ENCODE measurements at regions not wholly inside any gene's neighbourhood (a gene's known extent, or its start where the extent isn't known, plus 50 kb on each side); places are given as distances from the start of the nearest gene placed in this dataset.

DNA sequence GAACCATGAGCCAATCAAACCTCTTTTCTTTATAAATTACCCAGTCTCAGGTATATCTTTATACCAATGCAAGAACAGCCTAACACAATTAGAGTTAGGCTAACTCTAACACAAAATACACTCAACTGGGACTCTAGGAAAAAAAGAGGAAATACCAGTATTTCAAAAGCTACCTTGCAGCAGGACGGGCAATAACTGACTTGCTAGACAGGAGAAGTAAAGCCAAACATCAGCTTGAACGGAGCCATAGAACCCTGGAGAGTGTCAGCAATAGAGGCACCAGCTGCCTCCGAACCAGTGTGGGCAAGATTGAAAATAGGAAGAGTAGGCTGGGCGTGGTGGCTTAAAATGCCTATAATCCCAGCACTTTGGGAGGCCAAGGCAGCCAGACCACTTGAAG is 162.0 kb upstream of the SOX4 start:
- H3K27ac ChIP-seq = no peak overlapping the region
- no peaks in the 10 kb centered on the region for H3K4me1 ChIP-seq (ENCODE audit: insufficient read depth)
- no peaks in the 10 kb centered on the region for H3K36me3 ChIP-seq (ENCODE audit: low read depth)
- no peaks in the 10 kb centered on the region for H3K9me2 ChIP-seq (ENCODE audit: insufficient read depth)
- no peak overlapping the region for H3K4me3 ChIP-seq
- H4K20me1 ChIP-seq (ENCODE audit: insufficient read depth) = no peaks in the 10 kb centered on the region
- no peak overlapping the region for H2AFZ ChIP-seq
- H3K9me3 ChIP-seq (ENCODE audit: low read depth) = no peaks in the 10 kb centered on the region
- TF ChIP-seq EZH2 (IDR thresholded peaks at IDR 0.05; ENCODE audit: insufficient read depth, poor library complexity, severe bottlenecking) (no peak), EZH2phosphoT487 (IDR thresholded peaks at IDR 0.05; ENCODE audit: insufficient read depth, low read depth) (no peak)
- no peaks in the 10 kb centered on the region for H3K27me3 ChIP-seq (replicated peaks; ENCODE audit: insufficient read depth)
- no peak overlapping the region for H3K4me2 ChIP-seq (ENCODE audit: unreplicated experiment)
- no peak overlapping the region for H3K9ac ChIP-seq
- in situ Hi-C loops (cut with MboI) = no loop called here
- no peaks in the 10 kb centered on the region for H3F3A ChIP-seq (ENCODE audit: insufficient read depth)
- WGBS, 2 experiments (ENCODE audit: low coverage in 1 of 2, low lambda C conversion rate in 2 of 2, missing lambda C conversion rate in 2 of 2) = 59 to 61% methylated on average over 4 of the region's 4 CpGs
- DNase-seq = no peak
- no peaks in the 10 kb centered on the region for H3K79me2 ChIP-seq (ENCODE audit: insufficient read depth)

DNA sequence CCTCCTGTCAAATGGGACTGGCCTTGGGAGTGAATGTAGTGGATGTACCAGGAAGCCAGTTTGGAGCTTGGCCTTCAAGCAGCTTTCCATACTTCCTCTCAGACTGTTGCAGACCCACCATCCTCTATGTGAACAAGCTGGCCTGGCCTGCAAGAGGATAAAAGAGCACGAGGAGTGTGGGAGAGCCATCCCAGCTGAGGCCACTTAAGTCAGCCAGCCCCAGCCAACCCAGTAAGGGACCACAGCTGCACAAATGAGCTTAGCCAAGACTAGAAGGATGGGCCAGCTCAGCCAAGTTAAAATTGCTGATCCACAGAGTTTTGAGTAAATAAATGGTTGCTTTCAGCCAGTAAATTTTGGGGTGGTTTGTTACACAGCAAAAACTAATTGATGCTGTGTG is 156.9 kb upstream of the SOX4 start:
- Histone ChIP-seq H3K9me2 (ENCODE audit: insufficient read depth) (no peaks in the 10 kb centered on the region), H2AFZ (no peak overlapping the region), H3K9me3 (ENCODE audit: low read depth) (no peaks in the 10 kb centered on the region), H3F3A (ENCODE audit: insufficient read depth) (no peaks in the 10 kb centered on the region), H3K27ac (no peak overlapping the region), H3K4me1 (ENCODE audit: insufficient read depth) (no peaks in the 10 kb centered on the region), H3K9ac (no peak overlapping the region), H3K4me2 (ENCODE audit: unreplicated experiment) (no peak overlapping the region), H3K79me2 (ENCODE audit: insufficient read depth) (no peaks in the 10 kb centered on the region), H3K27me3 (replicated peaks; ENCODE audit: insufficient read depth) (no peaks in the 10 kb centered on the region), H4K20me1 (ENCODE audit: insufficient read depth) (no peaks in the 10 kb centered on the region), H3K36me3 (ENCODE audit: low read depth) (no peaks in the 10 kb centered on the region), H3K4me3 (no peak overlapping the region)
- TF ChIP-seq EZH2 (IDR thresholded peaks at IDR 0.05; ENCODE audit: insufficient read depth, poor library complexity, severe bottlenecking) (no peak), EZH2phosphoT487 (IDR thresholded peaks at IDR 0.05; ENCODE audit: insufficient read depth, low read depth) (no peak)
- 13 to 23% methylated on average over 1 of the region's 1 CpG for WGBS, 2 experiments (ENCODE audit: low coverage in 1 of 2, low lambda C conversion rate in 2 of 2, missing lambda C conversion rate in 2 of 2)
- DNase-seq = no peak
- in situ Hi-C loops (cut with MboI) = no loop called here

DNA sequence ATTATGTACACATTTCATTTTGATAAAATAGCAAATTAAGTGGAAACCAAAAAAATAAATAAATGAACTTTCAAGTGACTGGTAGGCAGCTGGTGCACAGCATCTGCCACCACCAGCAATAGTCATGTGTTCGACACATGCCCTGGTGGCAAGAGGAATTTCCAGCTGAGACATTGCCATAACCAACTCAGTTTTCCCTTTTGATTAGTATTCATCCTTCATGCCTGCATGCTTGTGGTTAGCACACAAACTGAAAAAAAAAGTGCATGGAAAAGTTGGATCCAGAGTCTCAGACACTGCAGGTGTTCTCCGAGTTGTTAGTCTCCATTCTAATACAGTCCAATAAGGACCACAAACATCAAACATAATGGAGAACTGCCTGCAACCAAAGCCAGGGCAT is 156.0 kb upstream of the SOX4 start:
- H3K9me3 ChIP-seq (ENCODE audit: low read depth) = no peaks in the 10 kb centered on the region
- no peaks in the 10 kb centered on the region for H3K9me2 ChIP-seq (ENCODE audit: insufficient read depth)
- in situ Hi-C loops (cut with MboI) = no loop called here
- no peak overlapping the region for H2AFZ ChIP-seq
- no peak overlapping the region for H3K9ac ChIP-seq
- no peaks in the 10 kb centered on the region for H3F3A ChIP-seq (ENCODE audit: insufficient read depth)
- H3K36me3 ChIP-seq (ENCODE audit: low read depth) = no peaks in the 10 kb centered on the region
- no peak overlapping the region for H3K4me3 ChIP-seq
- no peaks in the 10 kb centered on the region for H3K27me3 ChIP-seq (replicated peaks; ENCODE audit: insufficient read depth)
- no peak overlapping the region for H3K27ac ChIP-seq
- no peaks in the 10 kb centered on the region for H4K20me1 ChIP-seq (ENCODE audit: insufficient read depth)
- H3K79me2 ChIP-seq (ENCODE audit: insufficient read depth) = no peaks in the 10 kb centered on the region
- H3K4me1 ChIP-seq (ENCODE audit: insufficient read depth) = no peaks in the 10 kb centered on the region
- H3K4me2 ChIP-seq (ENCODE audit: unreplicated experiment) = no peak overlapping the region
- WGBS, 2 experiments (ENCODE audit: low coverage in 1 of 2, low lambda C conversion rate in 2 of 2, missing lambda C conversion rate in 2 of 2) = 22 to 34% methylated on average over 2 of the region's 2 CpGs
- no peak for DNase-seq
- TF ChIP-seq EZH2 (IDR thresholded peaks at IDR 0.05; ENCODE audit: insufficient read depth, poor library complexity, severe bottlenecking) (no peak), EZH2phosphoT487 (IDR thresholded peaks at IDR 0.05; ENCODE audit: insufficient read depth, low read depth) (no peak)

DNA sequence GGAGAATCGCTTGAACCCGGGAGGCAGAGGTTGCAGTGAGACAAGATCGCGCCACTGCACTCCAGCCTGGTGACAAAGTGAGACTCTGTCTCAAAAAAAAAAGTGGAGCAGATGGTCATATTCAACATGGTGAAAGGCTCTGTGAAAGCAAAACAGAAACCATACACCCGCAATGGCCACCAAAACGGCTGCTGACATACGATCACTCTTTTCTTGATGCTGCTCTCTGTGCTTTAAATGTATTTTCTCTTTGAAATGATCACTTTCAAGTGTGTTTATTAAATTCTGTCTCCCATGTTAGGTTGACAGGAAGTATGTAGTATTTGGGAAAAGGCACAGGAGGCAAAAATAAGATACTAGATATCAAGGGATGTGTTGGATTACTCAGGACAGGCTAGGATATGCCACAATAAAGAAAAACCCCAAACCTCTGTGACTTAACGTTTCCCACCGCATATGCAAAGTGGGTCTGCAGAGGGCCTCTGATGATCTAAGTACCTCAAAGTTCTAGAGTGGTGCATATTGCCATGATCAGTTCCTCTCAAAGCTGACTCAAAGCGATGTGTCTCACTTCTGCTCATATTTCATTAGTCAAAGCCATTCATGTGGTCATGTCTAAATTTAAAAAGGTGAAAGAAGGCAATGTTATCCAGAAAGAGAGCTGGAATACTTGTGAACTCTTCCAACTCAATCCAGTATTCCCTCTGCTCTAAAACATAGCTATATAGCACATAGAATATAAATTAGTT is 155.1 kb upstream of the SOX4 start:
- H2AFZ ChIP-seq = no peak overlapping the region
- no peaks in the 10 kb centered on the region for H3K79me2 ChIP-seq (ENCODE audit: insufficient read depth)
- no peaks in the 10 kb centered on the region for H3K4me1 ChIP-seq (ENCODE audit: insufficient read depth)
- H3F3A ChIP-seq (ENCODE audit: insufficient read depth) = no peaks in the 10 kb centered on the region
- no peaks in the 10 kb centered on the region for H3K9me3 ChIP-seq (ENCODE audit: low read depth)
- in situ Hi-C loops (cut with MboI) = no loop called here
- H3K36me3 ChIP-seq (ENCODE audit: low read depth) = no peaks in the 10 kb centered on the region
- DNase-seq = no peak
- no peak overlapping the region for H3K9ac ChIP-seq
- H3K27ac ChIP-seq = no peak overlapping the region
- H3K9me2 ChIP-seq (ENCODE audit: insufficient read depth) = no peaks in the 10 kb centered on the region
- no peaks in the 10 kb centered on the region for H3K27me3 ChIP-seq (replicated peaks; ENCODE audit: insufficient read depth)
- no peak overlapping the region for H3K4me2 ChIP-seq (ENCODE audit: unreplicated experiment)
- no peak overlapping the region for H3K4me3 ChIP-seq
- no peaks in the 10 kb centered on the region for H4K20me1 ChIP-seq (ENCODE audit: insufficient read depth)
- TF ChIP-seq EZH2 (IDR thresholded peaks at IDR 0.05; ENCODE audit: insufficient read depth, poor library complexity, severe bottlenecking) (no peak), EZH2phosphoT487 (IDR thresholded peaks at IDR 0.05; ENCODE audit: insufficient read depth, low read depth) (no peak)
- 83 to 85% methylated on average over 10 of the region's 10 CpGs for WGBS, 2 experiments (ENCODE audit: low coverage in 1 of 2, low lambda C conversion rate in 2 of 2, missing lambda C conversion rate in 2 of 2)

Data from GM23248 (cell line).